GM12892 (cell line): ENCODE measurements at regions not wholly inside any gene's neighbourhood (a gene's known extent, or its start where the extent isn't known, plus 50 kb on each side); places are given as distances from the start of the nearest gene placed in this dataset.

Experiments used
- POLR2A ChIP-seq: IDR thresholded peaks from 2 replicates; pipeline ENCODE4 v1.6.1; 2011; ENCODE audit warnings: low read depth, low read length, control low read depth
- POLR2AphosphoS5 ChIP-seq: IDR thresholded peaks from 2 replicates; pipeline ENCODE4 v1.6.1; 2011; ENCODE audit warnings: low read depth, low read length, control low read depth
- TAF1 ChIP-seq: IDR thresholded peaks from 2 replicates; pipeline ENCODE4 v1.6.1; 2011; ENCODE audit warnings: low read depth, mild to moderate bottlenecking, control low read depth, low read length, borderline replicate concordance

DNA sequence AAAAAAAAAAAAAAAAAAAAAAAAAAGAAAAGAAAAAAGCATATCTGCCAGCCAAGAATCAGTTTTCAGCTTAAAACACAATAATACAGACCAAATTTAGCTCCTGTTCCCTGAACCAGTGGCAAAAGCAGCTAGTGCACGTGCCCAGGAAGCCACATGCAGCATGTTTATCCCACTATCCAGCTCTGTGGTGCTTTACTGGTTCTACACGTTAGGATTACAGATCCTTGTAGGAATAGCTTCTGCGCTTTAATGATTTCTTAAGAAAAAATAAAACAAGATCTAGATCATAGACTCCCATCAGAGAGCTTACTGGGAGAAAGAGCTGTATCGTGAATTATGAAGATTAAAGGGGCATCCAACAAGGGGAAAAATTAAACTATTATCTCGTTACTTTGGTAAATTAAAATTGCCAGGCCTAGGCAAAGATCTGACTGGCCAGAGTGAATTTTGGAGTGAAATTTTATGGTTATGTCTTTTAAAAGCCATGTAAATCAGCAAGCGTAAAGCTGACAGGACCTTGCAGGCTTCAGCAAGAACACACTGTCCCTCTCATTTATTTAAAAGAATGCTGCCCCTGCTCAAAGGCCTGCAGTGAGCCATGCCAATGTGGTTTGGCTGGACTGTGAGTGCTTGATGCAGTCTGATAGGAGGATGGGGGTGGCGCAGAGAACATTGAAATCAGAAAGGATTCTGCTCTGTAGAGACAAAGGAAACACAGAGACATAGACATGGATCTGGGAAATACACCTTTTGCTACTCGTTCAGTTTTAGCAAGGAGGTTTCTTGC, 177.3 kb upstream of the PHYHIPL start:
- TF ChIP-seq POLR2A (no peak), TAF1 (no peak), POLR2AphosphoS5 (no peak)
